A673 (cell line): ENCODE measurements at regions not wholly inside any gene's neighbourhood (a gene's known extent, or its start where the extent isn't known, plus 50 kb on each side); places are given as distances from the start of the nearest gene placed in this dataset.

Source experiments
- CTCF ChIP-seq: fragments of 300-800, 200-600 bp; sonication (generic); conservative IDR thresholded peaks from 2 replicates; pipeline ENCODE4 v1.5.1; 2017; ENCODE audit warnings: low read depth, mild to moderate bottlenecking, antibody characterized with exemption, low read length, moderate library complexity, mixed read lengths
- EZH2 ChIP-seq: fragments of 200-600 bp; sonication (generic); IDR thresholded peaks from 2 replicates; pipeline ENCODE4 v1.6.1; 2017; ENCODE audit warnings: borderline replicate concordance, low read depth, mild to moderate bottlenecking, mixed read lengths, antibody characterized with exemption, low read length; ENCODE audit not compliant: poor library complexity, severe bottlenecking

- TF ChIP-seq CTCF (no peak), EZH2 (no peak)
Measured at GRCh38 chr7:149621776-149622175, 124.2 kb upstream of the ZNF746 start.
